MCF 10A (cell line): ENCODE measurements at regions not wholly inside any gene's neighbourhood (a gene's known extent, or its start where the extent isn't known, plus 50 kb on each side); places are given as distances from the start of the nearest gene placed in this dataset.

ENCODE experiments used
- BruUV-seq: library from RNA; stranded (reverse); fragments of 400-500 nt; replicated peaks from 2 replicates; lab custom pipeline; 2021; lab: Mats Ljungman, UMichigan
- CTCF ChIA-PET: fragments of 300-600 bp; sonication (Branson Sonifier 250); formaldehyde crosslinking; extraction: SDS; loops from one replicate; lab custom pipeline; 2021; ENCODE audit warnings: antibody characterized with exemption, inconsistent platforms; lab: Yijun Ruan, JAX
- POLR2A ChIA-PET: fragments of 300-600, 350-650 bp; sonication (Branson Sonifier 250); formaldehyde crosslinking; extraction: SDS; loops from one replicate; lab custom pipeline; 2020; ENCODE audit warnings: antibody characterized with exemption, inconsistent platforms; lab: Yijun Ruan, JAX
- DNase-seq: peaks from one replicate; pipeline ENCODE4 v3.0.0-alpha.2; 2018; ENCODE audit not compliant: unreplicated experiment
- H3K27ac Mint-ChIP-seq: one replicate; pipeline ENCODE4 v1.8.0; 2022; ENCODE audit warnings: mild to moderate bottlenecking, low read depth, mixed read lengths; ENCODE audit not compliant: unreplicated experiment
- H3K27me3 Mint-ChIP-seq: one replicate; pipeline ENCODE4 v1.8.0; 2022; ENCODE audit warnings: mixed read lengths; ENCODE audit not compliant: insufficient read depth, unreplicated experiment
- H3K36me3 Mint-ChIP-seq: one replicate; pipeline ENCODE4 v1.8.0; 2022; ENCODE audit warnings: mild to moderate bottlenecking, moderate library complexity, mixed read lengths; ENCODE audit not compliant: insufficient read depth, unreplicated experiment
- H3K4me1 Mint-ChIP-seq: one replicate; pipeline ENCODE4 v1.8.0; 2022; ENCODE audit warnings: mixed read lengths; ENCODE audit not compliant: insufficient read depth, unreplicated experiment
- H3K4me3 Mint-ChIP-seq: one replicate; pipeline ENCODE4 v1.8.0; 2022; ENCODE audit warnings: mild to moderate bottlenecking, moderate library complexity, mixed read lengths; ENCODE audit not compliant: unreplicated experiment
- H3K9me3 Mint-ChIP-seq: one replicate; pipeline ENCODE4 v1.8.0; 2022; ENCODE audit warnings: mixed read lengths; ENCODE audit not compliant: unreplicated experiment
- CTCF ChIP-seq: fragments of 200-600 bp; IDR thresholded peaks from one replicate; pipeline ENCODE4 v1.8.0; 2022; ENCODE audit warnings: antibody characterized with exemption, mild to moderate bottlenecking; ENCODE audit not compliant: unreplicated experiment
- intact Hi-C: fragments of 100-400 bp; cut with micrococcal nuclease; formaldehyde crosslinking; loops from 2 replicates; pipeline ENCODE4 v1.14.1; 2022

- BruUV-seq, result no TSS peak
- POLR2A ChIA-PET, result interaction anchor here (0.6 kb wide), 2 partner anchors 515 to 1914 kb away, joined by 3 read pairs; no protein-coding TSS in a partner anchor
- CTCF ChIA-PET, result interaction anchor here (0.8 to 4.1 kb wide), 8 partner anchors 16 to 1540 kb away, joined by 3 to 26 read pairs (median 5); no protein-coding TSS in a partner anchor
- no peak for TF ChIP-seq CTCF
- Mint-ChIP-seq H3K4me3 (no peak overlapping the region), H3K27ac (no peak overlapping the region), H3K36me3 (no peaks in the 10 kb centered on the region), H3K27me3 (no peaks in the 10 kb centered on the region), H3K9me3 (no peaks in the 10 kb centered on the region), H3K4me1 (peaks cover 29% of the 10 kb centered on the region)
- DNase-seq, result peak; percentile 16
- intact Hi-C loops, result no loop called here
Observed at GRCh38 chr2:20917719-20918572, 95.0 kb upstream of the LDAH start.

GRCh38 chr2:20917287-20917660 lies 94.4 kb upstream of the LDAH start:
- Mint-ChIP-seq H3K27ac (no peak overlapping the region), H3K36me3 (no peaks in the 10 kb centered on the region), H3K27me3 (no peaks in the 10 kb centered on the region), H3K4me1 (peaks cover 33% of the 10 kb centered on the region), H3K9me3 (no peaks in the 10 kb centered on the region), H3K4me3 (no peak overlapping the region)
- ChIA-PET CTCF (interaction anchor here (0.5 to 4.1 kb wide), 6 partner anchors 16 to 256 kb away, joined by 3 to 26 read pairs (median 5); no protein-coding TSS in a partner anchor), POLR2A (interaction anchor here (0.6 kb wide), 1 partner anchor 515 kb away, joined by 3 read pairs; no protein-coding TSS in a partner anchor)
- no peak for TF ChIP-seq CTCF
- no TSS peak for BruUV-seq
- intact Hi-C loops, result no loop called here
- no peak for DNase-seq

- Mint-ChIP-seq H3K4me1 (peaks cover 33% of the 10 kb centered on the region), H3K27me3 (no peaks in the 10 kb centered on the region), H3K9me3 (no peaks in the 10 kb centered on the region), H3K27ac (no peak overlapping the region), H3K4me3 (no peak overlapping the region), H3K36me3 (no peaks in the 10 kb centered on the region)
- no peak for TF ChIP-seq CTCF
- POLR2A ChIA-PET, result no interaction called here
- CTCF ChIA-PET, result interaction anchor here (0.5 to 4.1 kb wide), 6 partner anchors 17 to 256 kb away, joined by 3 to 26 read pairs (median 5); no protein-coding TSS in a partner anchor
- BruUV-seq, result no TSS peak
- peak; percentile 25 for DNase-seq
- intact Hi-C loops, result no loop called here
Observed at GRCh38 chr2:20916604-20917286, 93.8 kb upstream of the LDAH start.

- H3K27me3 Mint-ChIP-seq, result peaks cover 7% of the 10 kb centered on the region
- DNase-seq, result no peak
- intact Hi-C loops, result no loop called here
- BruUV-seq, result no TSS peak
- ChIA-PET POLR2A (no interaction called here), CTCF (interaction anchor here (1.0 to 4.1 kb wide), 3 partner anchors 42 to 133 kb away, joined by 4 to 26 read pairs (median 4); no protein-coding TSS in a partner anchor)
- TF ChIP-seq CTCF, result no peak
- H3K4me3 Mint-ChIP-seq, result no peak overlapping the region
- H3K4me1 Mint-ChIP-seq, result peaks cover 33% of the 10 kb centered on the region
- H3K9me3 Mint-ChIP-seq, result peaks cover 2% of the 10 kb centered on the region
- H3K36me3 Mint-ChIP-seq, result no peaks in the 10 kb centered on the region
- no peak overlapping the region for H3K27ac Mint-ChIP-seq
Observed at GRCh38 chr2:20915271-20915670, 92.4 kb upstream of the LDAH start.
